IMR-90 (cell line): ENCODE measurements at regions not wholly inside any gene's neighbourhood (a gene's known extent, or its start where the extent isn't known, plus 50 kb on each side); places are given as distances from the start of the nearest gene placed in this dataset.

ENCODE experiments used
- ATAC-seq: fragments of 200-7000 bp; cut with Tn5 transposase; 2 replicates; pipeline ENCODE4 v1.9.1; 2020; ENCODE audit warnings: low read depth, mild to moderate bottlenecking, moderate library complexity
- BruUV-seq: library from RNA; stranded (reverse); fragments of 400-500 nt; replicated peaks from 2 replicates; lab custom pipeline; 2021; lab: Mats Ljungman, UMichigan
- CTCF ChIA-PET: fragments of 300-600 bp; formaldehyde crosslinking; extraction: SDS; loops from one replicate; lab custom pipeline; 2021; ENCODE audit warnings: antibody characterized with exemption; lab: Yijun Ruan, JAX
- POLR2A ChIA-PET: fragments of 300-600 bp; sonication (Branson Sonifier 250); formaldehyde crosslinking; loops from one replicate; lab custom pipeline; 2022; ENCODE audit warnings: antibody characterized with exemption; ENCODE audit not compliant: unreplicated experiment; lab: Charles Lee
- DNase-seq: peaks from one replicate; pipeline ENCODE4 v3.0.0; 2013
- H2AFZ ChIP-seq: replicated peaks from 2 replicates; pipeline ENCODE3; 2013; ENCODE audit warnings: low read length, mild to moderate bottlenecking; ENCODE audit not compliant: poor library complexity
- H2AK5ac ChIP-seq: 2 replicates; pipeline ENCODE4 v1.6.1; 2013; ENCODE audit warnings: low read depth, low read length, inconsistent platforms
- H2AK9ac ChIP-seq: replicated peaks from 2 replicates; pipeline ENCODE3; 2013; ENCODE audit warnings: mild to moderate bottlenecking, low read depth, low read length, moderate library complexity; ENCODE audit not compliant: poor library complexity
- H2BK120ac ChIP-seq: 2 replicates; pipeline ENCODE4 v1.6.1; 2013; ENCODE audit warnings: low read depth, low read length, inconsistent platforms
- H2BK15ac ChIP-seq: 3 replicates; pipeline ENCODE4 v1.6.1; 2013; ENCODE audit warnings: low read depth, low read length, inconsistent platforms
- H2BK20ac ChIP-seq: 2 replicates; pipeline ENCODE4 v1.6.1; 2013; ENCODE audit warnings: low read depth, mild to moderate bottlenecking, inconsistent platforms, low read length, moderate library complexity
- H2BK5ac ChIP-seq: 2 replicates; pipeline ENCODE4 v1.6.1; 2013; ENCODE audit warnings: mild to moderate bottlenecking, low read depth, low read length, inconsistent platforms; ENCODE audit not compliant: poor library complexity, severe bottlenecking
- H3K14ac ChIP-seq: replicated peaks from 2 replicates; pipeline ENCODE4 v1.6.1; 2013; ENCODE audit warnings: low read depth, low read length, inconsistent platforms
- H3K18ac ChIP-seq: 2 replicates; pipeline ENCODE4 v1.6.1; 2013; ENCODE audit warnings: low read depth, low read length, control low read depth
- H3K23ac ChIP-seq: 2 replicates; pipeline ENCODE4 v1.6.1; 2013; ENCODE audit warnings: low read depth, low read length, inconsistent platforms
- H3K27ac ChIP-seq: 2 replicates; pipeline ENCODE4 v1.5.1; 2013; ENCODE audit warnings: mild to moderate bottlenecking, control low read depth, low read length; ENCODE audit not compliant: insufficient read depth
- H3K27me3 ChIP-seq: 2 replicates; pipeline ENCODE4 v1.6.1; 2013; ENCODE audit warnings: low read length; ENCODE audit not compliant: control insufficient read depth, insufficient read depth
- H3K36me3 ChIP-seq: 2 replicates; pipeline ENCODE4 v1.6.1; 2013; ENCODE audit warnings: low read length, mixed read lengths; ENCODE audit not compliant: control insufficient read depth, insufficient read depth
- H3K4ac ChIP-seq: 2 replicates; pipeline ENCODE4 v1.6.1; 2013; ENCODE audit warnings: low read depth, low read length, inconsistent platforms
- H3K4me1 ChIP-seq: 2 replicates; pipeline ENCODE4 v1.6.1; 2013; ENCODE audit warnings: low read length, mixed read lengths; ENCODE audit not compliant: control insufficient read depth, insufficient read depth
- H3K4me2 ChIP-seq: 2 replicates; pipeline ENCODE4 v1.6.1; 2013; ENCODE audit warnings: low read depth, mild to moderate bottlenecking, control low read depth, low read length, moderate library complexity
- H3K4me3 ChIP-seq: 2 replicates; pipeline ENCODE4 v1.5.1; 2013; ENCODE audit warnings: low read depth, mild to moderate bottlenecking, control low read depth, low read length, moderate library complexity; ENCODE audit not compliant: insufficient read depth
- H3K56ac ChIP-seq: 2 replicates; pipeline ENCODE4 v1.6.1; 2013; ENCODE audit warnings: low read length, inconsistent platforms; ENCODE audit not compliant: insufficient read depth; ENCODE audit errors: extremely low read depth
- H3K79me1 ChIP-seq, 2 experiments: 2 replicates each; pipeline ENCODE4 v1.6.1; 2013; ENCODE audit warnings: low read length in 2 of 2, inconsistent platforms in 1 of 2, low read depth in 1 of 2
- H3K9ac ChIP-seq: 2 replicates; pipeline ENCODE4 v1.6.1; 2013; ENCODE audit warnings: low read depth, low read length, control low read depth
- H3K9me1 ChIP-seq: 2 replicates; pipeline ENCODE4 v1.6.1; 2013; ENCODE audit warnings: low read length, inconsistent platforms; ENCODE audit not compliant: insufficient read depth
- H3K9me3 ChIP-seq: 2 replicates; pipeline ENCODE4 v1.6.1; 2013; ENCODE audit warnings: low read length; ENCODE audit not compliant: control insufficient read depth, insufficient read depth
- H4K20me1 ChIP-seq: 2 replicates; pipeline ENCODE4 v1.6.1; 2013; ENCODE audit warnings: low read length, inconsistent platforms; ENCODE audit not compliant: insufficient read depth
- H4K5ac ChIP-seq: 2 replicates; pipeline ENCODE4 v1.6.1; 2013; ENCODE audit warnings: mild to moderate bottlenecking, low read depth, low read length, control low read depth
- H4K8ac ChIP-seq, 2 experiments: 2 replicates each; pipeline ENCODE4 v1.6.1; 2013; ENCODE audit warnings: low read depth in 2 of 2, low read length in 2 of 2, control low read depth in 1 of 2, inconsistent platforms in 1 of 2
- H4K91ac ChIP-seq: 2 replicates; pipeline ENCODE4 v1.6.1; 2013; ENCODE audit warnings: low read depth, low read length, inconsistent platforms; ENCODE audit not compliant: insufficient read depth
- BHLHE40 ChIP-seq: fragments of 150-350 bp; IDR thresholded peaks from 2 replicates; pipeline ENCODE4 v1.6.1; 2016; ENCODE audit warnings: mild to moderate bottlenecking, low read depth, low read length
- CEBPB ChIP-seq: IDR thresholded peaks from 2 replicates; pipeline ENCODE4 v1.6.1; 2012; ENCODE audit warnings: low read depth, low read length, improper control_type of control experiment
- CHD1 ChIP-seq: IDR thresholded peaks from 2 replicates; pipeline ENCODE4 v1.6.1; 2012; ENCODE audit warnings: low read depth, low read length, improper control_type of control experiment
- ELK1 ChIP-seq: fragments of 150-350 bp; IDR thresholded peaks from 2 replicates; pipeline ENCODE4 v1.6.1; 2016; ENCODE audit warnings: low read depth, mild to moderate bottlenecking, low read length, moderate library complexity, borderline replicate concordance
- FOS ChIP-seq: fragments of 150-350 bp; IDR thresholded peaks from 2 replicates; pipeline ENCODE4 v1.6.1; 2016; ENCODE audit warnings: low read depth, low read length
- MAFK ChIP-seq: IDR thresholded peaks from 2 replicates; pipeline ENCODE4 v1.6.1; 2012; ENCODE audit warnings: low read depth, low read length, improper control_type of control experiment
- MAZ ChIP-seq: IDR thresholded peaks from 2 replicates; pipeline ENCODE4 v1.6.1; 2012; ENCODE audit warnings: low read depth, mild to moderate bottlenecking, low read length, improper control_type of control experiment, moderate library complexity, borderline replicate concordance
- MXI1 ChIP-seq: IDR thresholded peaks from 2 replicates; pipeline ENCODE4 v1.6.1; 2012; ENCODE audit warnings: low read depth, mild to moderate bottlenecking, low read length, moderate library complexity, borderline replicate concordance
- NFE2L2 ChIP-seq: fragments of 150-350 bp; IDR thresholded peaks from 2 replicates; pipeline ENCODE4 v1.6.1; 2016; ENCODE audit warnings: low read depth, mild to moderate bottlenecking, low read length
- POLR2A ChIP-seq: IDR thresholded peaks from 2 replicates; pipeline ENCODE4 v1.6.1; 2012; ENCODE audit warnings: mild to moderate bottlenecking, low read depth, low read length
- RAD21 ChIP-seq: IDR thresholded peaks from 2 replicates; pipeline ENCODE4 v1.6.1; 2012; ENCODE audit warnings: low read length, improper control_type of control experiment
- RCOR1 ChIP-seq: IDR thresholded peaks from 2 replicates; pipeline ENCODE4 v1.6.1; 2012; ENCODE audit warnings: mild to moderate bottlenecking, low read length, improper control_type of control experiment; ENCODE audit not compliant: insufficient replicate concordance
- RFX5 ChIP-seq: IDR thresholded peaks from 2 replicates; pipeline ENCODE4 v1.8.0; 2012; ENCODE audit warnings: low read depth, mild to moderate bottlenecking, low read length, moderate library complexity
- SMC3 ChIP-seq: fragments of 150-350 bp; IDR thresholded peaks from 2 replicates; pipeline ENCODE4 v1.6.1; 2016; ENCODE audit warnings: low read depth, mild to moderate bottlenecking, antibody characterized with exemption, low read length, moderate library complexity
- dilution Hi-C: fragments of 300-500 bp; cut with HindIII; formaldehyde crosslinking; loops from one replicate; pipeline ENCODE4 v1.14.3; 2018; ENCODE audit warnings: low sequenced_read_pairs; ENCODE audit not compliant: unreplicated experiment
- in situ Hi-C: fragments of 300-500 bp; cut with MboI; formaldehyde crosslinking; loops from 3 replicates; pipeline ENCODE4 v1.14.3; 2019; ENCODE audit warnings: low sequenced_read_pairs, inconsistent platforms, mixed read lengths
- intact Hi-C: fragments of 100-400 bp; cut with micrococcal nuclease; formaldehyde crosslinking; loops from 2 replicates; pipeline ENCODE4 v1.10.0; 2022
- TF ChIP-seq, protein P1 (sequence below): fragments of 150-350 bp; IDR thresholded peaks from 2 replicates; pipeline ENCODE4 v1.6.1; 2017; ENCODE audit warnings: mild to moderate bottlenecking, antibody characterized with exemption, low read length, low read depth
- TF ChIP-seq, protein P2 (sequence below): conservative IDR thresholded peaks from 2 replicates; pipeline ENCODE4 v1.5.1; 2012; ENCODE audit warnings: mild to moderate bottlenecking, low read depth, low read length, improper control_type of control experiment

GRCh38 chr4:19636451-19636850 lies 615.3 kb upstream of the SLIT2 start:
- Histone ChIP-seq H3K4me2 (no peak overlapping the region), H3K36me3 (no peaks in the 10 kb centered on the region), H2BK20ac (no peak overlapping the region), H2AK9ac (no peak overlapping the region), H3K27ac (no peak overlapping the region), H3K14ac (no peak overlapping the region), H3K18ac (no peak overlapping the region), H3K4ac (no peak overlapping the region), H3K27me3 (no peaks in the 10 kb centered on the region), H3K56ac (no peak overlapping the region), H3K23ac (no peak overlapping the region), H2BK120ac (no peak overlapping the region), H4K91ac (no peak overlapping the region), H3K9ac (no peak overlapping the region), H3K79me1 (no peaks in the 10 kb centered on the region), H3K4me3 (no peak overlapping the region), H2AK5ac (no peak overlapping the region), H2AFZ (no peak overlapping the region), H3K4me1 (no peaks in the 10 kb centered on the region), H2BK5ac (no peak overlapping the region), H4K8ac (no peak overlapping the region), H4K20me1 (no peaks in the 10 kb centered on the region), H2BK15ac (no peak overlapping the region), H3K9me3 (no peaks in the 10 kb centered on the region), H4K5ac (no peak overlapping the region), H3K9me1 (no peaks in the 10 kb centered on the region)
- intact Hi-C loops (no loop called here), in situ Hi-C loops (no loop called here), dilution Hi-C loops (no loop called here)
- POLR2A ChIA-PET, result no interaction called here
- TF ChIP-seq, protein P1, sequence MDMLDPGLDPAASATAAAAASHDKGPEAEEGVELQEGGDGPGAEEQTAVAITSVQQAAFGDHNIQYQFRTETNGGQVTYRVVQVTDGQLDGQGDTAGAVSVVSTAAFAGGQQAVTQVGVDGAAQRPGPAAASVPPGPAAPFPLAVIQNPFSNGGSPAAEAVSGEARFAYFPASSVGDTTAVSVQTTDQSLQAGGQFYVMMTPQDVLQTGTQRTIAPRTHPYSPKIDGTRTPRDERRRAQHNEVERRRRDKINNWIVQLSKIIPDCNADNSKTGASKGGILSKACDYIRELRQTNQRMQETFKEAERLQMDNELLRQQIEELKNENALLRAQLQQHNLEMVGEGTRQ, result no peak
- TF ChIP-seq SMC3 (no peak), CHD1 (no peak), RAD21 (no peak), RCOR1 (no peak), NFE2L2 (no peak), MAZ (no peak), BHLHE40 (no peak), CEBPB (no peak), RFX5 (no peak), FOS (no peak), MAFK (no peak), MXI1 (no peak), POLR2A (no peak), ELK1 (no peak)
- TF ChIP-seq, protein P2, sequence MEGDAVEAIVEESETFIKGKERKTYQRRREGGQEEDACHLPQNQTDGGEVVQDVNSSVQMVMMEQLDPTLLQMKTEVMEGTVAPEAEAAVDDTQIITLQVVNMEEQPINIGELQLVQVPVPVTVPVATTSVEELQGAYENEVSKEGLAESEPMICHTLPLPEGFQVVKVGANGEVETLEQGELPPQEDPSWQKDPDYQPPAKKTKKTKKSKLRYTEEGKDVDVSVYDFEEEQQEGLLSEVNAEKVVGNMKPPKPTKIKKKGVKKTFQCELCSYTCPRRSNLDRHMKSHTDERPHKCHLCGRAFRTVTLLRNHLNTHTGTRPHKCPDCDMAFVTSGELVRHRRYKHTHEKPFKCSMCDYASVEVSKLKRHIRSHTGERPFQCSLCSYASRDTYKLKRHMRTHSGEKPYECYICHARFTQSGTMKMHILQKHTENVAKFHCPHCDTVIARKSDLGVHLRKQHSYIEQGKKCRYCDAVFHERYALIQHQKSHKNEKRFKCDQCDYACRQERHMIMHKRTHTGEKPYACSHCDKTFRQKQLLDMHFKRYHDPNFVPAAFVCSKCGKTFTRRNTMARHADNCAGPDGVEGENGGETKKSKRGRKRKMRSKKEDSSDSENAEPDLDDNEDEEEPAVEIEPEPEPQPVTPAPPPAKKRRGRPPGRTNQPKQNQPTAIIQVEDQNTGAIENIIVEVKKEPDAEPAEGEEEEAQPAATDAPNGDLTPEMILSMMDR, result no peak
- no TSS peak for BruUV-seq
- CTCF ChIA-PET, result no interaction called here
- DNase-seq (no peak), ATAC-seq (no peak)
